HCT116 (cell line): ENCODE measurements at regions not wholly inside any gene's neighbourhood (a gene's known extent, or its start where the extent isn't known, plus 50 kb on each side); places are given as distances from the start of the nearest gene placed in this dataset.

Experiments
- ELF1 ChIP-seq: IDR thresholded peaks from 2 replicates; pipeline ENCODE4 v1.6.1; 2012; ENCODE audit warnings: low read depth, borderline replicate concordance
- JUND ChIP-seq: IDR thresholded peaks from 2 replicates; pipeline ENCODE4 v1.6.1; 2012
- TF ChIP-seq, protein P1 (sequence below): IDR thresholded peaks from 2 replicates; pipeline ENCODE4 v1.6.1; 2012; ENCODE audit warnings: low read depth
- TF ChIP-seq, protein P2 (sequence below): IDR thresholded peaks from 2 replicates; pipeline ENCODE4 v1.6.1; 2012

DNA sequence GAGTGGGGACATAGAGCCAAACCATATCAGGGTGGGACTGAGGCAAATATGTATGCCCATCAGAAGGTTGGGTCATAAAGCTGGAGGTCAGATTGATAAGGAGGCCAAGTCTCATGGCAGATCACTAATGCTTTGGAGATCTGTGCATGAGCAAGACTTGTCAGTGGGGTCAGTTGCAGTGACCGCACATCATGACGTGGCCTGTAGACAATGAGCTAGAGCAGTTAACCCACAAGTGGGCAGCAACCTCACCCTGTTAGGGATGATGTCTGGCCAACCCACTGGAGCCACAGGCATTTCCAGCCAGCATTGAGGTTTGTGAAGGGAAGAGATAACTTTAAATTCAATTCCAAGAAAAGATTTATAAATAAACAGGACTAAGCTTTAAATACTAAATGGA is 66.7 kb downstream of the XCL1 start (continued):
- TF ChIP-seq, protein P1, sequence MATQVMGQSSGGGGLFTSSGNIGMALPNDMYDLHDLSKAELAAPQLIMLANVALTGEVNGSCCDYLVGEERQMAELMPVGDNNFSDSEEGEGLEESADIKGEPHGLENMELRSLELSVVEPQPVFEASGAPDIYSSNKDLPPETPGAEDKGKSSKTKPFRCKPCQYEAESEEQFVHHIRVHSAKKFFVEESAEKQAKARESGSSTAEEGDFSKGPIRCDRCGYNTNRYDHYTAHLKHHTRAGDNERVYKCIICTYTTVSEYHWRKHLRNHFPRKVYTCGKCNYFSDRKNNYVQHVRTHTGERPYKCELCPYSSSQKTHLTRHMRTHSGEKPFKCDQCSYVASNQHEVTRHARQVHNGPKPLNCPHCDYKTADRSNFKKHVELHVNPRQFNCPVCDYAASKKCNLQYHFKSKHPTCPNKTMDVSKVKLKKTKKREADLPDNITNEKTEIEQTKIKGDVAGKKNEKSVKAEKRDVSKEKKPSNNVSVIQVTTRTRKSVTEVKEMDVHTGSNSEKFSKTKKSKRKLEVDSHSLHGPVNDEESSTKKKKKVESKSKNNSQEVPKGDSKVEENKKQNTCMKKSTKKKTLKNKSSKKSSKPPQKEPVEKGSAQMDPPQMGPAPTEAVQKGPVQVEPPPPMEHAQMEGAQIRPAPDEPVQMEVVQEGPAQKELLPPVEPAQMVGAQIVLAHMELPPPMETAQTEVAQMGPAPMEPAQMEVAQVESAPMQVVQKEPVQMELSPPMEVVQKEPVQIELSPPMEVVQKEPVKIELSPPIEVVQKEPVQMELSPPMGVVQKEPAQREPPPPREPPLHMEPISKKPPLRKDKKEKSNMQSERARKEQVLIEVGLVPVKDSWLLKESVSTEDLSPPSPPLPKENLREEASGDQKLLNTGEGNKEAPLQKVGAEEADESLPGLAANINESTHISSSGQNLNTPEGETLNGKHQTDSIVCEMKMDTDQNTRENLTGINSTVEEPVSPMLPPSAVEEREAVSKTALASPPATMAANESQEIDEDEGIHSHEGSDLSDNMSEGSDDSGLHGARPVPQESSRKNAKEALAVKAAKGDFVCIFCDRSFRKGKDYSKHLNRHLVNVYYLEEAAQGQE: no peak
- TF ChIP-seq ELF1 (no peak), JUND (no peak)
- TF ChIP-seq, protein P2, sequence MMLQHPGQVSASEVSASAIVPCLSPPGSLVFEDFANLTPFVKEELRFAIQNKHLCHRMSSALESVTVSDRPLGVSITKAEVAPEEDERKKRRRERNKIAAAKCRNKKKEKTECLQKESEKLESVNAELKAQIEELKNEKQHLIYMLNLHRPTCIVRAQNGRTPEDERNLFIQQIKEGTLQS: no peak
